H9 (cell line): ENCODE measurements at regions not wholly inside any gene's neighbourhood (a gene's known extent, or its start where the extent isn't known, plus 50 kb on each side); places are given as distances from the start of the nearest gene placed in this dataset.

Experiments used
- DNase-seq: peaks from one replicate; pipeline ENCODE4 v3.0.0-alpha.2; 2017
- H2AFZ ChIP-seq: one replicate; pipeline ENCODE4 v1.6.1; 2013; ENCODE audit warnings: mild to moderate bottlenecking, low read length, control low read depth, moderate library complexity
- H2AK5ac ChIP-seq: 2 replicates; pipeline ENCODE4 v1.6.1; 2013; ENCODE audit warnings: low read length, control low read depth, mixed read lengths; ENCODE audit not compliant: insufficient read length
- H2BK120ac ChIP-seq: one replicate; pipeline ENCODE4 v1.6.1; 2013; ENCODE audit warnings: low read depth, mild to moderate bottlenecking, low read length, control low read depth, inconsistent platforms; ENCODE audit not compliant: poor library complexity, severe bottlenecking
- H2BK12ac ChIP-seq: 2 replicates; pipeline ENCODE4 v1.6.1; 2013; ENCODE audit warnings: low read length, control low read depth, mixed read lengths, low read depth; ENCODE audit not compliant: insufficient read length
- H2BK15ac ChIP-seq: 2 replicates; pipeline ENCODE4 v1.6.1; 2013; ENCODE audit warnings: low read depth, low read length, control low read depth
- H2BK20ac ChIP-seq: one replicate; pipeline ENCODE4 v1.6.1; 2013; ENCODE audit warnings: low read depth, mild to moderate bottlenecking, low read length, control low read depth, inconsistent platforms; ENCODE audit not compliant: poor library complexity, severe bottlenecking
- H2BK5ac ChIP-seq: 2 replicates; pipeline ENCODE4 v1.6.1; 2013; ENCODE audit warnings: low read length, control low read depth, mixed read lengths; ENCODE audit not compliant: insufficient read length
- H3K14ac ChIP-seq: 2 replicates; pipeline ENCODE4 v1.6.1; 2013; ENCODE audit warnings: low read length, control low read depth; ENCODE audit not compliant: insufficient read depth
- H3K18ac ChIP-seq: 2 replicates; pipeline ENCODE4 v1.6.1; 2013; ENCODE audit warnings: low read depth, mild to moderate bottlenecking, mixed read lengths, low read length, control low read depth; ENCODE audit not compliant: insufficient read length
- H3K23ac ChIP-seq: 2 replicates; pipeline ENCODE4 v1.6.1; 2013; ENCODE audit warnings: low read length, control low read depth, mixed read lengths, low read depth; ENCODE audit not compliant: insufficient read length
- H3K23me2 ChIP-seq: 2 replicates; pipeline ENCODE4 v1.6.1; 2013; ENCODE audit warnings: low read depth, mild to moderate bottlenecking, mixed read lengths, low read length, control low read depth; ENCODE audit not compliant: insufficient read length, poor library complexity, severe bottlenecking
- H3K27ac ChIP-seq: 2 replicates; pipeline ENCODE4 v1.5.1; 2013; ENCODE audit warnings: low read length, control low read depth, mixed read lengths, low read depth; ENCODE audit not compliant: insufficient read length
- H3K27me3 ChIP-seq: 2 replicates; pipeline ENCODE4 v1.6.1; 2013; ENCODE audit warnings: low read length, control low read depth, inconsistent platforms; ENCODE audit not compliant: insufficient read depth
- H3K4ac ChIP-seq: 2 replicates; pipeline ENCODE4 v1.6.1; 2013; ENCODE audit warnings: low read depth, mild to moderate bottlenecking, control low read depth, inconsistent platforms, low read length, moderate library complexity
- H3K4me1 ChIP-seq: 2 replicates; pipeline ENCODE4 v1.6.1; 2013; ENCODE audit warnings: low read length, control low read depth, inconsistent platforms; ENCODE audit not compliant: insufficient read depth
- H3K4me2 ChIP-seq: 2 replicates; pipeline ENCODE4 v1.6.1; 2013; ENCODE audit warnings: low read length, control low read depth, mixed read lengths; ENCODE audit not compliant: insufficient read length, insufficient read depth
- H3K56ac ChIP-seq: 2 replicates; pipeline ENCODE4 v1.6.1; 2013; ENCODE audit warnings: low read depth, mild to moderate bottlenecking, mixed read lengths, low read length, control low read depth; ENCODE audit not compliant: insufficient read length
- H3K79me1 ChIP-seq: 2 replicates; pipeline ENCODE4 v1.6.1; 2013; ENCODE audit warnings: low read depth, mild to moderate bottlenecking, moderate library complexity, low read length, control low read depth, inconsistent platforms; ENCODE audit not compliant: insufficient read depth, poor library complexity, severe bottlenecking
- H3K79me2 ChIP-seq: 2 replicates; pipeline ENCODE4 v1.6.1; 2013; ENCODE audit warnings: low read length, control low read depth, inconsistent platforms; ENCODE audit not compliant: insufficient read depth
- H3K9ac ChIP-seq: 2 replicates; pipeline ENCODE4 v1.6.1; 2013; ENCODE audit warnings: low read length, control low read depth, mixed read lengths; ENCODE audit not compliant: insufficient read length; ENCODE audit errors: extremely low read depth
- H3K9me3 ChIP-seq: one replicate; pipeline ENCODE4 v1.6.1; 2013; ENCODE audit warnings: low read depth, low read length, inconsistent platforms; ENCODE audit not compliant: control insufficient read depth
- H3T11ph ChIP-seq: one replicate; pipeline ENCODE4 v1.6.1; 2013; ENCODE audit warnings: mild to moderate bottlenecking, low read length, control low read depth, inconsistent platforms
- H4K20me1 ChIP-seq: one replicate; pipeline ENCODE4 v1.6.1; 2013; ENCODE audit not compliant: control insufficient read depth, insufficient read length, insufficient read depth
- H4K5ac ChIP-seq: 2 replicates; pipeline ENCODE4 v1.6.1; 2013; ENCODE audit warnings: low read depth, mild to moderate bottlenecking, mixed read lengths, low read length, control low read depth; ENCODE audit not compliant: insufficient read length
- H4K8ac ChIP-seq: replicated peaks from 2 replicates; pipeline ENCODE4 v1.6.1; 2013; ENCODE audit warnings: low read length, control low read depth, mixed read lengths, low read depth; ENCODE audit not compliant: insufficient read length
- H4K91ac ChIP-seq: 2 replicates; pipeline ENCODE4 v1.6.1; 2013; ENCODE audit warnings: low read depth, mild to moderate bottlenecking, moderate library complexity, mixed read lengths, low read length, control low read depth; ENCODE audit not compliant: insufficient read length
- H3K27ac Mint-ChIP-seq, 3 experiments: 2 replicates in 2 of 3; 3 replicates in 1 of 3; pipeline ENCODE4 v1.8.0; 2020 to 2021; ENCODE audit warnings: mixed read lengths in 3 of 3, mild to moderate bottlenecking in 1 of 3, moderate library complexity in 1 of 3
- H3K27me3 Mint-ChIP-seq: 2 replicates; pipeline ENCODE4 v1.8.0; 2021; ENCODE audit warnings: low read depth, mild to moderate bottlenecking, moderate library complexity, mixed read lengths
- H3K36me3 Mint-ChIP-seq, 3 experiments: 2 replicates in 2 of 3; 3 replicates in 1 of 3; pipeline ENCODE4 v1.8.0; 2020 to 2021; ENCODE audit warnings: low read depth in 3 of 3, mixed read lengths in 3 of 3; ENCODE audit not compliant: insufficient read depth in 1 of 3
- H3K4me1 Mint-ChIP-seq, 2 experiments: 2 replicates each; pipeline ENCODE4 v1.8.0; 2020; ENCODE audit warnings: mixed read lengths in 2 of 2
- H3K4me3 Mint-ChIP-seq, 2 experiments: 2 replicates in 1 of 2; 3 replicates in 1 of 2; pipeline ENCODE4 v1.8.0; 2020 to 2021; ENCODE audit warnings: mild to moderate bottlenecking in 2 of 2, mixed read lengths in 2 of 2, moderate library complexity in 1 of 2
- H3K9me3 Mint-ChIP-seq, 2 experiments: 2 replicates in 1 of 2; 3 replicates in 1 of 2; pipeline ENCODE4 v1.8.0; 2020; ENCODE audit warnings: mild to moderate bottlenecking in 2 of 2, mixed read lengths in 2 of 2, moderate library complexity in 1 of 2
- WGBS: extraction: QIAGEN DNeasy Blood & Tissue Kit; methylation state at CpG from one replicate; pipeline ENCODE4 v1.1.7; 2013; ENCODE audit warnings: missing lambda C conversion rate, low lambda C conversion rate, mixed read lengths; ENCODE audit not compliant: insufficient read length; ENCODE audit errors: extremely low coverage; 5-methylcytosine and 5-hydroxymethylcytosine counted together
- TF ChIP-seq, protein P1 (sequence below): fragments of 200-600 bp; sonication (generic); conservative IDR thresholded peaks from 3 replicates; pipeline ENCODE4 v1.8.0; 2021; ENCODE audit warnings: antibody characterized with exemption, mild to moderate bottlenecking

DNA sequence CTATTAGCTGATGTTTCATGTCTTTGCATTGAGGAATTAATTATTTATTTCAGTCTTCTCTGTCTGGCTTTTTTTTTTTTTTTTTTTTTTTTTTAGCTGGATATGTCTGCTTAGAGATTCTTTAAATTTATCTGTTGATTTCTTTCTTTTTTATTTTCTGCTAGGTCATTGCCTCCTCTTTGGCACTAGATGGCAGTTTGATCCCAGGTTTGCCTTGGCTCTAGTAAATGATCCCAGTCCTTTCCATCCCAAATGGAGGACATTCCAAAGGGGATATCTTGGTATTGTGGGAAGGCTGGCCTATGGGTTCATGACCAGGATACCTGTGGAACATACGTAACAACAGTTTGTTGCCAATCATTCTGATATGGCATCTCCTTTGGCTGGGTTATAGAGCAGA lies 339.5 kb upstream of the GCFC2 start:
- Histone ChIP-seq H4K8ac (no peak overlapping the region), H2BK20ac (no peak overlapping the region), H4K91ac (no peak overlapping the region), H3K4me2 (no peak overlapping the region), H3K9ac (no peak overlapping the region), H2BK15ac (no peak overlapping the region), H2AFZ (no peak overlapping the region), H3K23me2 (no peaks in the 10 kb centered on the region), H2BK120ac (no peak overlapping the region), H3K9me3 (no peaks in the 10 kb centered on the region), H3K14ac (no peak overlapping the region), H3K18ac (no peak overlapping the region), H3K4me1 (no peaks in the 10 kb centered on the region), H3K27me3 (no peaks in the 10 kb centered on the region), H2BK12ac (no peak overlapping the region), H3K27ac (no peak overlapping the region), H3K23ac (no peak overlapping the region), H3K79me1 (no peaks in the 10 kb centered on the region), H3K4ac (no peak overlapping the region), H3K79me2 (no peaks in the 10 kb centered on the region), H4K5ac (no peak overlapping the region), H3K56ac (no peak overlapping the region), H2BK5ac (no peak overlapping the region), H4K20me1 (no peaks in the 10 kb centered on the region), H3T11ph (no peak overlapping the region), H2AK5ac (no peak overlapping the region)
- no CpG with 5 or more reads among the region's 1 CpG for WGBS
- no peak for DNase-seq
- no peak overlapping the region for H3K4me3 Mint-ChIP-seq
- peaks cover 43 to 47% of the 10 kb centered on the region in 2 experiments for H3K9me3 Mint-ChIP-seq
- peaks cover 1% of the 10 kb centered on the region for H3K27me3 Mint-ChIP-seq
- TF ChIP-seq, protein P1, sequence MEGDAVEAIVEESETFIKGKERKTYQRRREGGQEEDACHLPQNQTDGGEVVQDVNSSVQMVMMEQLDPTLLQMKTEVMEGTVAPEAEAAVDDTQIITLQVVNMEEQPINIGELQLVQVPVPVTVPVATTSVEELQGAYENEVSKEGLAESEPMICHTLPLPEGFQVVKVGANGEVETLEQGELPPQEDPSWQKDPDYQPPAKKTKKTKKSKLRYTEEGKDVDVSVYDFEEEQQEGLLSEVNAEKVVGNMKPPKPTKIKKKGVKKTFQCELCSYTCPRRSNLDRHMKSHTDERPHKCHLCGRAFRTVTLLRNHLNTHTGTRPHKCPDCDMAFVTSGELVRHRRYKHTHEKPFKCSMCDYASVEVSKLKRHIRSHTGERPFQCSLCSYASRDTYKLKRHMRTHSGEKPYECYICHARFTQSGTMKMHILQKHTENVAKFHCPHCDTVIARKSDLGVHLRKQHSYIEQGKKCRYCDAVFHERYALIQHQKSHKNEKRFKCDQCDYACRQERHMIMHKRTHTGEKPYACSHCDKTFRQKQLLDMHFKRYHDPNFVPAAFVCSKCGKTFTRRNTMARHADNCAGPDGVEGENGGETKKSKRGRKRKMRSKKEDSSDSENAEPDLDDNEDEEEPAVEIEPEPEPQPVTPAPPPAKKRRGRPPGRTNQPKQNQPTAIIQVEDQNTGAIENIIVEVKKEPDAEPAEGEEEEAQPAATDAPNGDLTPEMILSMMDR = peak; percentile 53; the same call in 2 of the 3 replicates
- peaks cover 14 to 43% (median 19%) of the 10 kb centered on the region in 3 experiments for H3K36me3 Mint-ChIP-seq
- H3K4me1 Mint-ChIP-seq = no peaks in the 10 kb centered on the region
- H3K27ac Mint-ChIP-seq = no peak overlapping the region
